ENCODE measurements at regions not wholly inside any gene's neighbourhood (a gene's known extent, or its start where the extent isn't known, plus 50 kb on each side); places are given as distances from the start of the nearest gene placed in this dataset.

DNA sequence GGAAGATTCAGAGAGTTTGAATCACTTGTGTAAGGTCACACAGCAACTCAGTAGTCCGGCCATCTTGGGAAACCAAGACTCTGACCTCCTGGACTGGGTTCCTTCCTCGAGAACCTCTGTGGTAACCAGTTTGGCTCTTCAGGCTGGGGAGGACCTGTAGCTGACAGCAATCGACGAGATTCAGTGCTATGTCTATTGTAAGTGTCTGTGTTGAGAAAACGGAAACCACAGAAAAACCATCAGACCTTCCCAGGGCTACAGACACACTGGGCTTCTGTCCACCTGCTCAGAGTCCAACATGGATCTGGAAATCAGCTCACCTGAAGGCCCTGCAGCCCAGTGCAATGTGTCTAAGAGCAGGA lies 403.7 kb downstream of the RPS24 start:
- TF ChIP-seq EP300 (IDR thresholded peaks at IDR 0.05) = no peak
- TF ChIP-seq, protein P1, sequence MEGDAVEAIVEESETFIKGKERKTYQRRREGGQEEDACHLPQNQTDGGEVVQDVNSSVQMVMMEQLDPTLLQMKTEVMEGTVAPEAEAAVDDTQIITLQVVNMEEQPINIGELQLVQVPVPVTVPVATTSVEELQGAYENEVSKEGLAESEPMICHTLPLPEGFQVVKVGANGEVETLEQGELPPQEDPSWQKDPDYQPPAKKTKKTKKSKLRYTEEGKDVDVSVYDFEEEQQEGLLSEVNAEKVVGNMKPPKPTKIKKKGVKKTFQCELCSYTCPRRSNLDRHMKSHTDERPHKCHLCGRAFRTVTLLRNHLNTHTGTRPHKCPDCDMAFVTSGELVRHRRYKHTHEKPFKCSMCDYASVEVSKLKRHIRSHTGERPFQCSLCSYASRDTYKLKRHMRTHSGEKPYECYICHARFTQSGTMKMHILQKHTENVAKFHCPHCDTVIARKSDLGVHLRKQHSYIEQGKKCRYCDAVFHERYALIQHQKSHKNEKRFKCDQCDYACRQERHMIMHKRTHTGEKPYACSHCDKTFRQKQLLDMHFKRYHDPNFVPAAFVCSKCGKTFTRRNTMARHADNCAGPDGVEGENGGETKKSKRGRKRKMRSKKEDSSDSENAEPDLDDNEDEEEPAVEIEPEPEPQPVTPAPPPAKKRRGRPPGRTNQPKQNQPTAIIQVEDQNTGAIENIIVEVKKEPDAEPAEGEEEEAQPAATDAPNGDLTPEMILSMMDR (IDR thresholded peaks at IDR 0.05) = no peak
- no peak for TF ChIP-seq POLR2A (IDR thresholded peaks at IDR 0.05)
